ACC112 (cell line): ENCODE measurements at regions not wholly inside any gene's neighbourhood (a gene's known extent, or its start where the extent isn't known, plus 50 kb on each side); places are given as distances from the start of the nearest gene placed in this dataset.

Experiments
- H2AFZ ChIP-seq: fragments of 200-600 bp; sonication (generic); one replicate; pipeline ENCODE4 v1.6.0; 2017; ENCODE audit warnings: antibody characterized with exemption, low read length; ENCODE audit not compliant: unreplicated experiment
- H3K27ac ChIP-seq: fragments of 200-600 bp; sonication (generic); 2 replicates; pipeline ENCODE4 v1.5.1; 2014; ENCODE audit warnings: low read depth, mild to moderate bottlenecking, antibody characterized with exemption, low read length, moderate library complexity
- H3K27me3 ChIP-seq: fragments of 200-600 bp; sonication (generic); 2 replicates; pipeline ENCODE4 v1.6.1; 2014; ENCODE audit warnings: mild to moderate bottlenecking, antibody characterized with exemption, low read length, moderate library complexity, mixed read lengths; ENCODE audit not compliant: insufficient read depth
- H3K36me3 ChIP-seq: fragments of 200-600 bp; sonication (generic); 2 replicates; pipeline ENCODE4 v1.6.1; 2016; ENCODE audit warnings: mild to moderate bottlenecking, antibody characterized with exemption, low read length, moderate library complexity, mixed read lengths; ENCODE audit not compliant: insufficient read depth
- H3K4me1 ChIP-seq: fragments of 200-600 bp; sonication (generic); one replicate; pipeline ENCODE4 v1.6.1; 2016; ENCODE audit warnings: low read length, mixed read lengths; ENCODE audit not compliant: insufficient read depth, unreplicated experiment, control insufficient read depth
- H3K4me3 ChIP-seq: fragments of 200-600 bp; sonication (generic); 2 replicates; pipeline ENCODE4 v1.5.1; 2014; ENCODE audit warnings: mild to moderate bottlenecking, low read depth, low read length
- H3K79me2 ChIP-seq: fragments of 200-600 bp; sonication (generic); one replicate; pipeline ENCODE4 v1.6.0; 2016; ENCODE audit warnings: low read length; ENCODE audit not compliant: control insufficient read depth, unreplicated experiment, insufficient read depth

- H3K36me3 ChIP-seq: no peaks in the 10 kb centered on the region
- H2AFZ ChIP-seq: no peak overlapping the region
- no peaks in the 10 kb centered on the region for H3K4me1 ChIP-seq
- no peak overlapping the region for H3K27ac ChIP-seq
- peaks cover 7% of the 10 kb centered on the region; the same call in 1 of the 2 replicates for H3K27me3 ChIP-seq
- H3K4me3 ChIP-seq: no peak overlapping the region
- no peaks in the 10 kb centered on the region for H3K79me2 ChIP-seq
Observed at GRCh38 chr5:159405611-159406031, 75.3 kb upstream of the IL12B start.

DNA sequence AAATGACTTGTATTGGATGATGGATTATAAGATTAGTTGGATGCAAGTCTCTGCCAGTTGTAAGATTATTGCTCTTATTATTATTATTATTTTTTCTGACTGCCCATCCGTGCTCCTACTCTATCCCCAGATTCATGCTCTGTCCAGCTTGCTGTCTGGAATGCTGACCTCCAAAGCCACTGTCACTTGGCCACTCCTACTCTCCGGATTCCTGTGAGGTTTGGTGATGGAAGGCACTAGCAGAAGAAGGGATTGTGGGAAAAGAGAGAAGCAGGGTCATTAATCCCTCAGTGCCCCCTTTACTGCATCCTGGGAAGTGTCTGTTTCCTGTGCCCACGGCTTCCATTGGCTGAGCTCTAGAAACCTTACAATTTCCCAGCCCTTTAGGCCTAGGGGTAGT lies 76.3 kb upstream of the IL12B start:
- no peaks in the 10 kb centered on the region for H3K79me2 ChIP-seq
- H3K4me3 ChIP-seq: no peak overlapping the region
- no peaks in the 10 kb centered on the region for H3K4me1 ChIP-seq
- peaks cover 7% of the 10 kb centered on the region; the same call in 1 of the 2 replicates for H3K27me3 ChIP-seq
- H3K27ac ChIP-seq: no peak overlapping the region
- no peak overlapping the region for H2AFZ ChIP-seq
- H3K36me3 ChIP-seq: no peaks in the 10 kb centered on the region

DNA sequence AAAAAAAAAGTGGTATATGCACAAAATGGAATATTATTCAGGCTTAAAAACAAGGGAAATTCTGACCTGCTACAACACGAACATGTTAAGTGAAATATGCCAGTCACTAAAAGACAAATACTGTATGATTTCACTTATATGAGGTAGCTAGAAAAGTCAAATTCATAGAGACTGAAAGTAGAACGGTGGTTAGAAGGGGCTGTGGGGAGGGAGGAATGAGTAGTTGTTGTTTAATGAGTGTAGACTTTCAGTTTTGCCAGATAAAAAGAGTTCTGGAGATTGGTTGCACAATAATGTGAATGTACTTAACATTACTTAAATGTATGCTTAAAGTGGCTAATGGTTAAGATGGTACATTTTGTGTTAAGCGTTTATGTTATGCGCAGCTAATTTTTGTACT lies 79.5 kb upstream of the IL12B start:
- H2AFZ ChIP-seq: no peak overlapping the region
- H3K4me3 ChIP-seq: no peak overlapping the region
- no peaks in the 10 kb centered on the region for H3K79me2 ChIP-seq
- H3K27me3 ChIP-seq: peaks cover 4% of the 10 kb centered on the region; the same call in 1 of the 2 replicates
- no peak overlapping the region for H3K27ac ChIP-seq
- H3K36me3 ChIP-seq: no peaks in the 10 kb centered on the region
- H3K4me1 ChIP-seq: peaks cover 6% of the 10 kb centered on the region

GRCh38 chr5:159410480-159410879 lies 80.2 kb upstream of the IL12B start:
- no peak overlapping the region for H2AFZ ChIP-seq
- no peaks in the 10 kb centered on the region for H3K36me3 ChIP-seq
- peaks cover 6% of the 10 kb centered on the region for H3K4me1 ChIP-seq
- H3K27ac ChIP-seq: no peak overlapping the region
- H3K79me2 ChIP-seq: no peaks in the 10 kb centered on the region
- no peak overlapping the region for H3K4me3 ChIP-seq
- peaks cover 4% of the 10 kb centered on the region; the same call in 1 of the 2 replicates for H3K27me3 ChIP-seq

- Histone ChIP-seq H3K4me3 (no peak overlapping the region), H3K36me3 (no peaks in the 10 kb centered on the region), H3K79me2 (no peaks in the 10 kb centered on the region), H3K4me1 (peaks cover 6% of the 10 kb centered on the region), H3K27me3 (no peaks in the 10 kb centered on the region), H3K27ac (no peak overlapping the region), H2AFZ (no peak overlapping the region)
Observed at GRCh38 chr5:159411115-159411514, 80.8 kb upstream of the IL12B start.

GRCh38 chr5:159412284-159413046 lies 82.2 kb upstream of the IL12B start:
- Histone ChIP-seq H3K27me3 (no peaks in the 10 kb centered on the region), H3K79me2 (no peaks in the 10 kb centered on the region), H3K36me3 (no peaks in the 10 kb centered on the region), H3K4me3 (no peak overlapping the region), H3K4me1 (peaks cover 6% of the 10 kb centered on the region), H2AFZ (no peak overlapping the region), H3K27ac (no peak overlapping the region)

GRCh38 chr5:159414021-159414420 lies 83.7 kb upstream of the IL12B start:
- Histone ChIP-seq H3K4me3 (no peak overlapping the region), H3K27me3 (no peaks in the 10 kb centered on the region), H3K4me1 (peaks cover 6% of the 10 kb centered on the region), H3K79me2 (no peaks in the 10 kb centered on the region), H2AFZ (no peak overlapping the region), H3K36me3 (no peaks in the 10 kb centered on the region), H3K27ac (no peak overlapping the region)

DNA sequence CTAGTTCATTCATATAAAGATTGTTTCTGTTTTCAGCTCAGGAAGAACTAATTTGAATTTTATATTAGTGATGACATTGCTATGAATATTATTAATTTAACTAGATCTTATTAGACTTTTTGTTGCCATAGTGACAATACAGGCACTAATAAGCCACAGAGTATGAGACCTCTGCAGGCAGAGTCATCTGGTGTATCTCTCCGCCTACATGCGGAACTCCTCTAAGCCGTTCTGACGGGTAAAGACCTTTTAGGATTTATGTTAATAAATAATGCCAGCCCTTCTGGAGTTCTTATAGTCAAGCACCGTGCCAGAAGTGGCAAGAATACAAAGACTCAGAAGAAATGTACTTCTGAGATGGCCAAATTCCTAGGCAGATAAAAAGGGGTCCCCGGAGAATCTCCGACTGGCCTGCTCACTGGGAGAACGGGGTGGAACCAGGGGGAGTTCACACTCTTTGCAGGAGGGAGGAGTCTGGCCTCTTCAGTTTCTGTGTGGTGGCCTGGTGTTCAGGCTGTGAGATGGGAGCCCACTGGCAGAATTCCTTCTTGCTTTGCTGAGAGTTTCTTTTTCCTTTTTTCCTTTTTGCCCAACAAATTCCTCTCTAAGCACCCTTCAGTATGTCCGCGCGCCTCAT lies 85.1 kb upstream of the IL12B start:
- no peak overlapping the region for H3K27ac ChIP-seq
- H3K4me3 ChIP-seq: no peak overlapping the region
- no peaks in the 10 kb centered on the region for H3K36me3 ChIP-seq
- no peaks in the 10 kb centered on the region for H3K79me2 ChIP-seq
- H2AFZ ChIP-seq: peak overlapping the region; percentile 82
- H3K27me3 ChIP-seq: no peaks in the 10 kb centered on the region
- H3K4me1 ChIP-seq: peaks cover 6% of the 10 kb centered on the region

GRCh38 chr5:159416438-159416837 lies 86.2 kb upstream of the IL12B start:
- H2AFZ ChIP-seq: no peak overlapping the region
- H3K4me1 ChIP-seq: peaks cover 6% of the 10 kb centered on the region
- H3K27ac ChIP-seq: no peak overlapping the region
- no peaks in the 10 kb centered on the region for H3K79me2 ChIP-seq
- H3K27me3 ChIP-seq: no peaks in the 10 kb centered on the region
- H3K36me3 ChIP-seq: no peaks in the 10 kb centered on the region
- H3K4me3 ChIP-seq: no peak overlapping the region

DNA sequence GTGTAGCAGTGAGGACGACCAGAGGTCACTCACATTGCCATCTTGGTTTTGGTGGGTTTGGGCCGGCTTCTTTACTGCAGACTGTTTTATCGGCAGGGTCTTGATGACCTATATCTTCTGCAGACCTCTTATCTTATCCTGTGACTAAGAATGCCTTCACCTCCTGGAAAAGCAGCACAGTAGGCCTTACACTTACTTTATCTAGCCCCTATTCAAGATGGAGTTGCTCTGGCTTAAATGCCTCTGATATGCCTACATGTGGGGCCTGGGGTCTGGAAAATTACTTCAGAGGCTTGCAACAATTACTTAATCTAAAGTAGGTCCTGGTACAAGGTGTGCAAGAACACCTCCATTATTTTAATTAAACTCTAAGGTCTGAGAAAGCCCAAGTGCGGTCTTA lies 86.9 kb upstream of the IL12B start:
- Histone ChIP-seq H3K4me3 (no peak overlapping the region), H3K27ac (no peak overlapping the region), H3K79me2 (no peaks in the 10 kb centered on the region), H3K27me3 (no peaks in the 10 kb centered on the region), H3K4me1 (peaks cover 3% of the 10 kb centered on the region), H3K36me3 (no peaks in the 10 kb centered on the region), H2AFZ (no peak overlapping the region)

DNA sequence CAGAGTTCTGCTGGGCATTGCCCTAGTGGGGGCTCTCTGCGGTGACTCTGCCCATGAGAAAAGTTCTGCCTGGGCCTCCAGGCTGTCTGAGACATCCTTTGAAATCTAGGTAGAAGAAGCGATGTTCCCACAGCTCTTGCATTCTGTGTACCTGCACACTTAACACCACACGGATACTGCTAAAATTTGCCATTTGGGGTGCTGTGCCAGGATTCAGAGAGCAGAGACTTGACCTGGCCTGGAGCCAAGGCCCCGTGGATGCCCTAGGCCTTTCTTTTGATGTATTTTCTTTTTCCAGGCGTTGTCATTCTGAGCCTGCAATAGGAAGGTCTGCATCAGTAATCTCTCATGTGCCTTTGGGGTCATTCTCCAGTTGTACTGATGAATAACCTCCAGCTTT lies 89.3 kb upstream of the IL12B start:
- no peak overlapping the region for H2AFZ ChIP-seq
- no peaks in the 10 kb centered on the region for H3K4me1 ChIP-seq
- H3K36me3 ChIP-seq: no peaks in the 10 kb centered on the region
- H3K27me3 ChIP-seq: 0 out of 2 replicates have a peak, but pooled peaks cover 3% of the 10 kb centered on the region
- H3K79me2 ChIP-seq: no peaks in the 10 kb centered on the region
- H3K4me3 ChIP-seq: no peak overlapping the region
- H3K27ac ChIP-seq: no peak overlapping the region
